ENCODE measurements at regions not wholly inside any gene's neighbourhood (a gene's known extent, or its start where the extent isn't known, plus 50 kb on each side); places are given as distances from the start of the nearest gene placed in this dataset.
"Not testable (repeated sequence)": the region's sequence is repeated elsewhere in the genome, so short reads cannot be mapped to it uniquely, and the experiment has no call there.

DNA sequence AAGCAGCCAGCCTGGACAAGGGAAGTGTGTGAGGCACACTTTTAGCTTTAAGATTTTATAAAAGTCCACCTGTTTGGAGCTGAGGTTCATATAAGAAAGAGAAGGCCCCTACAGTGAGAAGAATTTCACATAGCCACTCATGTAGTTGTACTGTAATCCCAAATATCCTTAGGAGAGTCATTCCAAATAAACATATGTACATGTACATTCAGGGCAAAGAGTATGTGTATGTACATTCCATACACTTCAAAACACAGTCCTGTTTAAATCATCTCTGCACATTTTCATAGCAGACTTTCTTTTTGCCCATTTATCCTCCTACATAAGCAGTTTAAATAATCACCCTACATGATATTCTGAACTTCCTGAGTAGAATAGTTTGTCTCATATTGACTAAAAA, 87.6 kb downstream of the GPR65 start:
- DNase-seq (ENCODE audit: low read depth), result no peak
- TF ChIP-seq, protein P1, sequence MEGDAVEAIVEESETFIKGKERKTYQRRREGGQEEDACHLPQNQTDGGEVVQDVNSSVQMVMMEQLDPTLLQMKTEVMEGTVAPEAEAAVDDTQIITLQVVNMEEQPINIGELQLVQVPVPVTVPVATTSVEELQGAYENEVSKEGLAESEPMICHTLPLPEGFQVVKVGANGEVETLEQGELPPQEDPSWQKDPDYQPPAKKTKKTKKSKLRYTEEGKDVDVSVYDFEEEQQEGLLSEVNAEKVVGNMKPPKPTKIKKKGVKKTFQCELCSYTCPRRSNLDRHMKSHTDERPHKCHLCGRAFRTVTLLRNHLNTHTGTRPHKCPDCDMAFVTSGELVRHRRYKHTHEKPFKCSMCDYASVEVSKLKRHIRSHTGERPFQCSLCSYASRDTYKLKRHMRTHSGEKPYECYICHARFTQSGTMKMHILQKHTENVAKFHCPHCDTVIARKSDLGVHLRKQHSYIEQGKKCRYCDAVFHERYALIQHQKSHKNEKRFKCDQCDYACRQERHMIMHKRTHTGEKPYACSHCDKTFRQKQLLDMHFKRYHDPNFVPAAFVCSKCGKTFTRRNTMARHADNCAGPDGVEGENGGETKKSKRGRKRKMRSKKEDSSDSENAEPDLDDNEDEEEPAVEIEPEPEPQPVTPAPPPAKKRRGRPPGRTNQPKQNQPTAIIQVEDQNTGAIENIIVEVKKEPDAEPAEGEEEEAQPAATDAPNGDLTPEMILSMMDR (IDR thresholded peaks at IDR 0.05; ENCODE audit: low read depth, low read length, missing control alignments), result no peak

DNA sequence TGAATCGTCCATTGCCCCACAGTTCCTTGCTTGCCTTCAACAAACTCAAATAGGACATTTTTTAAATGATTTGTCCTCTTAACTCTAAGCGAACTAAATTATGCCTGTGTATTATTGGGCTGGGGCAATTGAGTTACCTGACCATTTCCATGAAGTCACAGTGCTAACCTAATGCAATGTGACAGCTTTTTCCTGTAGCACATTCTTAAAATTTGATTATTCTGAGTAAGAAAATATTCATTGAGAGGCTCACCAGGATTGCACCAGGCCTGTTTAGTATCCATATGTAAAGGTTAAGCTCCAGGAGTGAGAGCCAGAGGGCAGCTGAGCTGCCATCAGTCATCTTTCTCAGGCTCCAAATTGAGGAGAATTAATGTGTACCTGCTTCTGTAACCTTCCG, 90.9 kb downstream of the GPR65 start:
- no peak overlapping the region for H3K4me3 ChIP-seq (ENCODE audit: low read depth, low read length)
- TF ChIP-seq, protein P1 (IDR thresholded peaks at IDR 0.05; ENCODE audit: low read depth, low read length, missing control alignments), result no peak
- no peak for DNase-seq (ENCODE audit: low read depth)

More for the DNA sequence above, 87.6 kb downstream of the GPR65 start:
- no peak overlapping the region for H3K4me3 ChIP-seq (ENCODE audit: low read depth, low read length)

DNA sequence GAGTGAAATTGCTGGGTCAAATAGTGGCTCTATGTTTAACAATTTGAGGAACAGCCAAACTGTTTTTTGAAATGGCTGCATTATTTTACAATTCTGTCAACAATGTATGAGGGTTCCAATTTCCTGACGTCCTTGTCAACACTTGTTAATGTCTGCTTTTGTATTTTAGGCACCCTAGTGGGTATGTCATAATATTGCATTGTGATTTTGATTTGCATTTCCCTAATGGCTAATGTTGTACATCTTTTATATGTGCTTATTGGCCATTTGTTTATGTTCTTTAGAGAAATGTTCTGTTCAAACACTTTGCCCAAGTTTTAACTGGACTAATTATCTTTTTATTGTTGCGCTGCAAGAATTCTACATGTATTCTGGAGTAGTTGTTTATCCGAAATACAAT, 93.2 kb downstream of the GPR65 start:
- no peak for DNase-seq (ENCODE audit: low read depth)
- TF ChIP-seq, protein P1 (IDR thresholded peaks at IDR 0.05; ENCODE audit: low read depth, low read length, missing control alignments), result no peak
- no peak overlapping the region for H3K4me3 ChIP-seq (ENCODE audit: low read depth, low read length)

DNA sequence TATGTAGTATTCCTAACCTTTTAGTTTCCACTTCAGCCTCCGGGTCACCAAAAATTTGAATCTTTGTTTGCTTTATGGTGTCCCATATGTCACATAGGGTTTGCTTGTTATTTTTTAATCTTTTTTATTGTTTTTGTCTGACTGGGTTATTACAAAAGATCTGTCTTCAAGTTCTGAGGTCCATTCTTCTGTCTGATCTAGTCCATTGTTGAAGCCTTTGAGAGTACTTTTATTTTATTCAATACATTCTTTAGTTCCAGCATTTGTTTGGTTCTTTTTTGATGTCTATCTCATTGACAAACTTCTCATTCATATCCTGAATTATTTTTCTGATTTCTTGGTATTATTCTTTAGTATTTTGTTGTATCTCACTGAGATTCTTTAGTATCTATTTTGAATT, 99.8 kb downstream of the GPR65 start:
- no peak overlapping the region for H3K4me3 ChIP-seq (ENCODE audit: low read depth, low read length)
- no peak for DNase-seq (ENCODE audit: low read depth)
- TF ChIP-seq, protein P1 (IDR thresholded peaks at IDR 0.05; ENCODE audit: low read depth, low read length, missing control alignments), result no peak

DNA sequence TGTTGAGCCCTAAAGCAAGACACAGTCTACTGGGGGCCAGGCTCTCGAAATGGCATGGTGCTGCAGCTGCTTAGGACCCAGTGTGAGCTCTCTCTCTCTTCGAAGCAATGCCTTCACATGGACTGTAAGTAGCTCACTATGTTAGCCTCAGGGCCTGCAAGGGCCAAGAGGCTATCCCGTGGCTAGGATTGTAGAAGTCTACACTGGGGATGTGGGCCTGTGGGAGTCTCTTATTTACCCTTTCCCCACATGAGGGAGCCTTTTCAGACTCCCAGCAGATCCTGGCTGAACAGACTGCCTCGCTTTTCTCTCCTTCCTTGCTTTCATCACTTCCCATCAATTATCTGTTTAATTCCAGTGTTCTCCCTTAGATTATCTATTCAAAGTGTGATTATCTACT, 101.4 kb downstream of the GPR65 start:
- H3K4me3 ChIP-seq (ENCODE audit: low read depth, low read length), result no peak overlapping the region
- no peak for DNase-seq (ENCODE audit: low read depth)
- TF ChIP-seq, protein P1 (IDR thresholded peaks at IDR 0.05; ENCODE audit: low read depth, low read length, missing control alignments), result no peak

DNA sequence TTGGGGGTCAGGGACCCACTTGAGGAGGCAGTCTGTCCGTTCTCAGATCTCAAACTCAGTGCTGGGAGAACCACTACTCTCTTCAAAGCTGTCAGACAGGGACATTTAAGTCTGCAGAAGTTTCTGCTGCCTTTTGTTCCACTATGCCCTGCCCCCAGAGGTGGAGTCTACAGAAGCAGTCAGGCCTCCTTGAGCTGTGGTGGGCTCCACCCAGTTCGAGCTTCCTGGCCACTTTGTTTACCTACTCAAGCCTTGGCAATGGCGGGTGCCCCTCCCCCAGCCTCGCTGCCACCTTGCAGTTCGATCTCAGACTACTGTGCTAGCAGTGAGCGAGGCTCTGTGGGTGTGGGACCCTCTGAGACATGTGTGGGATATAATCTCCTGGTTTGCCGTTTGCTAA, 122.7 kb downstream of the GPR65 start:
- H3K4me3 ChIP-seq (ENCODE audit: low read depth, low read length); DNase-seq (ENCODE audit: low read depth): not testable (repeated sequence)

DNA sequence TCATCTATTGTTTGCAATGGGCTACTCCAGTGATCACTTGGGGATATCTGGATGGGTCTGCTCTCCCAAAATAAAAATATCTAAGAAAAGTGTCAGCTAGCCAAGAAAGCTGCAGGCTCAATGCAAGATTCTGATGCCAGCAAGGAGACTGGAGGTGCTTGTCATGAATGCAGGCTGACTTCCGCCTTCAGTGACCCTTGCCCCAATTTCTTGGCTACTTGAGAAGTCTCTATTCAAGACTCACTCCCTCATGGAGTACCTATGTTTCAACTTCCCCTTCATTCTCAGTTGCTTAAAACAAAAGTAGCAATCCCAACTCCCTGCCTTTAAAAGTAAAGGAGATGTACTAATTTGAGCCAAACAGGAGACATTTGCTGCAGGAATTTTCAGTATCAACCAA, 123.9 kb downstream of the GPR65 start:
- DNase-seq (ENCODE audit: low read depth), result no peak
- H3K4me3 ChIP-seq (ENCODE audit: low read depth, low read length), result no peak overlapping the region
- TF ChIP-seq, protein P1 (IDR thresholded peaks at IDR 0.05; ENCODE audit: low read depth, low read length, missing control alignments), result no peak

All from GM12864 (cell line).